ENCODE measurements at regions not wholly inside any gene's neighbourhood (a gene's known extent, or its start where the extent isn't known, plus 50 kb on each side); places are given as distances from the start of the nearest gene placed in this dataset.

DNA sequence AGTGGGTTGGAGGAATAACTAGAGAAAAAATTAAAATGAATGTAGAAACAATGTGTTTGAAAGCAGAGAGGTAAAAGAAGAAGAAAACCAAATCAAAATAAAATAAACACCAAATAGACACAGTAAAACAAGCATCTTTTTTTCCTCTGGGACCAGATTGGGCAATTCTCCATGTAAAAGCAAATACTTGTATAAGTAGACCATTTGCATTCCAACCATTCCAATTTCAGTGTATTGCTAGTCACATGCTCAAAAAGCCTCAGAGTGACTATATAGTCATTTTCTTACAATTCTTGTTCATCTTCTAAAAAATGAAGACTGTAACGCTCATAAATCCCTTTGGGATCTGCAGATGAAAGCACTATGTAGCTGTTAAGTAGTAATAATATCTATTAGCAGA is 969.5 kb downstream of the PCDH18 start:
- TF ChIP-seq CTCF (IDR thresholded peaks at IDR 0.05 in 4 of 5, conservative IDR thresholded peaks at IDR 0.05 in 1 of 5) (no peak), POLR2A (IDR thresholded peaks at IDR 0.05) (no peak)
